ENCODE measurements at regions not wholly inside any gene's neighbourhood (a gene's known extent, or its start where the extent isn't known, plus 50 kb on each side); places are given as distances from the start of the nearest gene placed in this dataset.

DNA sequence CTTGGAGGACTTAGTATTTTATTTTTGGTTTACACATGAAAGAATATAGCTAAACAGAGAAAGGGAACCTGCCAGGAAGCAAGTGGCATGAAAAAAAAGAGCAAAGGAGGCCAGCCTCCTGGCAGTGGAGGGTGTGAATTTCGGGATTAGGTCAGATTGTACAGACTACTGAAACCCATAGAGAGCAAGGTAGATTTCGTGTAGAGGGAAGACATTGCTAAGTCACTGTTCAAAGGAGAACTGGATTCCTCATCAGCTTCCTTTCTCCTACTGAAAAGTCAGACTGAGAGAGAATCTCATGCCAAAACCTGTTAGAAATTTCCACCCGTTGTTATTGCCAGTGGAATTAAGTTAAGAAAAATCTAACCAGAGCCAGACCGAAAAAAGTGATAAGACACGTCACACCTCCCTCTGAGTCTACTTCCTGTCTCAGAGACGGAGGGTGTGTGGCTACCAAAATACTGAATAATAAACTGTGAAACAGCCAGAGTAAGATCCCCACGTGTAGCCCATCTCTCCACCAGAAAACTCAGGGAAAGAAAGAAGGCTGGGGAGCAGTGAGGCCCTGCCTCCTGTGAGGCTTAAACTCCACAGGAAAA, 118.8 kb downstream of the SKIDA1 start:
- H2AFZ ChIP-seq (ENCODE audit: low read length): peak overlapping the region; percentile 10
- H3K9ac ChIP-seq (ENCODE audit: insufficient read depth, low read length): no peak overlapping the region
- TF ChIP-seq EZH2 (IDR thresholded peaks at IDR 0.05; ENCODE audit: low read length, missing control alignments): no peak
- TF ChIP-seq, protein P1, sequence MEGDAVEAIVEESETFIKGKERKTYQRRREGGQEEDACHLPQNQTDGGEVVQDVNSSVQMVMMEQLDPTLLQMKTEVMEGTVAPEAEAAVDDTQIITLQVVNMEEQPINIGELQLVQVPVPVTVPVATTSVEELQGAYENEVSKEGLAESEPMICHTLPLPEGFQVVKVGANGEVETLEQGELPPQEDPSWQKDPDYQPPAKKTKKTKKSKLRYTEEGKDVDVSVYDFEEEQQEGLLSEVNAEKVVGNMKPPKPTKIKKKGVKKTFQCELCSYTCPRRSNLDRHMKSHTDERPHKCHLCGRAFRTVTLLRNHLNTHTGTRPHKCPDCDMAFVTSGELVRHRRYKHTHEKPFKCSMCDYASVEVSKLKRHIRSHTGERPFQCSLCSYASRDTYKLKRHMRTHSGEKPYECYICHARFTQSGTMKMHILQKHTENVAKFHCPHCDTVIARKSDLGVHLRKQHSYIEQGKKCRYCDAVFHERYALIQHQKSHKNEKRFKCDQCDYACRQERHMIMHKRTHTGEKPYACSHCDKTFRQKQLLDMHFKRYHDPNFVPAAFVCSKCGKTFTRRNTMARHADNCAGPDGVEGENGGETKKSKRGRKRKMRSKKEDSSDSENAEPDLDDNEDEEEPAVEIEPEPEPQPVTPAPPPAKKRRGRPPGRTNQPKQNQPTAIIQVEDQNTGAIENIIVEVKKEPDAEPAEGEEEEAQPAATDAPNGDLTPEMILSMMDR (conservative IDR thresholded peaks at IDR 0.05 in 1 of 2, IDR thresholded peaks at IDR 0.05 in 1 of 2; ENCODE audit: low read depth in 1 of 2, low read length in 2 of 2): no peak
- no peaks in the 10 kb centered on the region for H3K79me2 ChIP-seq (ENCODE audit: control insufficient read depth, insufficient read depth, low read length)
- H3K4me1 ChIP-seq (ENCODE audit: control insufficient read depth, extremely low read depth, insufficient read depth, low read length): peaks cover 5% of the 10 kb centered on the region
- no peaks in the 10 kb centered on the region for H3K27me3 ChIP-seq (ENCODE audit: control insufficient read depth, insufficient read depth, low read length)
- DNase-seq (ENCODE audit: low read depth in 2 of 2): peak; percentile 12 to 84
- no peaks in the 10 kb centered on the region for H4K20me1 ChIP-seq (ENCODE audit: control insufficient read depth, extremely low read depth, insufficient read depth, low read length)
- no peaks in the 10 kb centered on the region for H3K9me3 ChIP-seq (ENCODE audit: control insufficient read depth, insufficient read depth, low read depth, low read length)
- H3K27ac ChIP-seq (ENCODE audit: insufficient read depth, low read length): no peak overlapping the region
- no peak overlapping the region for H3K4me3 ChIP-seq (replicated peaks in 1 of 4; ENCODE audit: control extremely low read depth in 1 of 4, insufficient read depth in 1 of 4, low read depth in 3 of 4, low read length in 4 of 4)
- H3K36me3 ChIP-seq (ENCODE audit: control insufficient read depth, insufficient read depth, low read length): no peaks in the 10 kb centered on the region
- no peak overlapping the region for H3K4me2 ChIP-seq (ENCODE audit: extremely low read depth, insufficient read depth, low read length)

DNA sequence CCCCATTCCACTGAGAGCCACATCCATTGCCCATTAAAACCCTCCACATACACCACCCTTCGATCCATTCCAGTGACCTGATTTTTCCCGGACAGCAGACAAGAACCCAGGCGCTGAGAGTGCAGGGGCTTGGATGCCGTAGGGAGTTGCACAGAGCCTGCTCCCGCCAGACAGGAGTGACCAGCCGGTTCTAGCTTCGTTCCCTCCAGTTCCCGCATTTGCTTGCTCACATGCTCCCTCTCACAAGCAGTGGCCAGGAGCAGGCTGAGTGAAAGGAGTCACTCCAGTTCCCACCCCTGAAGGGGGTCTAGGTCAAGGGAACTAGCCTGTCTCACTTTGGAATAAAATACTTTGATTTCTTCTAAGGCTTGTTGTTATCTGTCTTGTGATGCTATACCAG, 119.5 kb downstream of the SKIDA1 start:
- Histone ChIP-seq H3K27me3 (ENCODE audit: control insufficient read depth, insufficient read depth, low read length) (no peaks in the 10 kb centered on the region), H4K20me1 (ENCODE audit: control insufficient read depth, extremely low read depth, insufficient read depth, low read length) (no peaks in the 10 kb centered on the region), H2AFZ (ENCODE audit: low read length) (no peak overlapping the region), H3K36me3 (ENCODE audit: control insufficient read depth, insufficient read depth, low read length) (no peaks in the 10 kb centered on the region), H3K4me2 (ENCODE audit: extremely low read depth, insufficient read depth, low read length) (no peak overlapping the region), H3K4me1 (ENCODE audit: control insufficient read depth, extremely low read depth, insufficient read depth, low read length) (peaks cover 5% of the 10 kb centered on the region), H3K79me2 (ENCODE audit: control insufficient read depth, insufficient read depth, low read length) (no peaks in the 10 kb centered on the region), H3K9ac (ENCODE audit: insufficient read depth, low read length) (no peak overlapping the region), H3K9me3 (ENCODE audit: control insufficient read depth, insufficient read depth, low read depth, low read length) (no peaks in the 10 kb centered on the region), H3K27ac (ENCODE audit: insufficient read depth, low read length) (no peak overlapping the region), H3K4me3 (replicated peaks in 1 of 4; ENCODE audit: control extremely low read depth in 1 of 4, insufficient read depth in 1 of 4, low read depth in 3 of 4, low read length in 4 of 4) (no peak overlapping the region)
- DNase-seq (ENCODE audit: low read depth in 2 of 2): no peak
- TF ChIP-seq EZH2 (IDR thresholded peaks at IDR 0.05; ENCODE audit: low read length, missing control alignments): no peak
- TF ChIP-seq, protein P1 (conservative IDR thresholded peaks at IDR 0.05 in 1 of 2, IDR thresholded peaks at IDR 0.05 in 1 of 2; ENCODE audit: low read depth in 1 of 2, low read length in 2 of 2): no peak

DNA sequence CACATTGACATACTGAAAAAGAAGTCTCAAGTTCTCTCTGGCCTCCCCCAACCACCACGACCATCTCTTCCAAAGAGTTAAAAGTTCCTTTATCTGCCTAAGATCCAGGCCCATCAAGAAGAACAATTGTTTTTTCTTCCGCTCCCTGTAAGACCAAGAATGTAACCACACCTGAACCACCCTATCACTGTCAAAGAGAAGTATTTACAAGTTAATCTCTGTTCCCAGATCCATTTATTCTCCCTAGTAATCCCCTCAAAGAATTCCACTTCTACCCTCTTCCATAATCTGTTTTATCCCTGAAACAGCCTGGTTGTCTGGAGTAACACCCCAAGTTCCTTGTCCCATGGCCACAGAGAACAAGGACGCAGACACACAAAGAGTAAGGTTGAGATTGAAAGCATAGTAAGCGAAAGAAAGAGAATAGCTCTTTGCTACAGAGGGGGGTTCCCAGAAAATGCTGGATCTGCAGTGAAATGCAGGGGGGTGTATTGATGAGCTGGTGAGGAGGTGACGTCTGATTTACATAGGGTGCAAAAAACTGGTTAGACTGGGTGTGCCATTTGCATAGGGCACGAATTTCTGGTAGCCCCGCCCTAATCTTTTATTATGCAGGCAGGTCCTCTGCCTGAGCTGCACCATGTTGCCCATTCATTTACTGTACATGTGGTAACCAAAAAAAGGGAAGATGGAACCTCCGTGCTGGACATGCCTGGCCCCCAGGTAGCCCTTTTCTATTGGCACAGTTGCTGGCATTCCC, 122.0 kb downstream of the SKIDA1 start:
- DNase-seq (ENCODE audit: low read depth in 2 of 2): no peak
- no peaks in the 10 kb centered on the region for H3K9me3 ChIP-seq (ENCODE audit: control insufficient read depth, insufficient read depth, low read depth, low read length)
- H3K4me3 ChIP-seq (replicated peaks in 1 of 4; ENCODE audit: control extremely low read depth in 1 of 4, insufficient read depth in 1 of 4, low read depth in 3 of 4, low read length in 4 of 4): no peak overlapping the region
- no peaks in the 10 kb centered on the region for H3K79me2 ChIP-seq (ENCODE audit: control insufficient read depth, insufficient read depth, low read length)
- H2AFZ ChIP-seq (ENCODE audit: low read length): no peak overlapping the region
- H3K9ac ChIP-seq (ENCODE audit: insufficient read depth, low read length): no peak overlapping the region
- H3K27me3 ChIP-seq (ENCODE audit: control insufficient read depth, insufficient read depth, low read length): no peaks in the 10 kb centered on the region
- no peak overlapping the region for H3K4me2 ChIP-seq (ENCODE audit: extremely low read depth, insufficient read depth, low read length)
- no peaks in the 10 kb centered on the region for H3K36me3 ChIP-seq (ENCODE audit: control insufficient read depth, insufficient read depth, low read length)
- no peak overlapping the region for H3K27ac ChIP-seq (ENCODE audit: insufficient read depth, low read length)
- H4K20me1 ChIP-seq (ENCODE audit: control insufficient read depth, extremely low read depth, insufficient read depth, low read length): no peaks in the 10 kb centered on the region
- TF ChIP-seq EZH2 (IDR thresholded peaks at IDR 0.05; ENCODE audit: low read length, missing control alignments): no peak
- TF ChIP-seq, protein P1 (conservative IDR thresholded peaks at IDR 0.05 in 1 of 2, IDR thresholded peaks at IDR 0.05 in 1 of 2; ENCODE audit: low read depth in 1 of 2, low read length in 2 of 2): no peak
- peaks cover 11% of the 10 kb centered on the region for H3K4me1 ChIP-seq (ENCODE audit: control insufficient read depth, extremely low read depth, insufficient read depth, low read length)
